ENCODE measurements at regions not wholly inside any gene's neighbourhood (a gene's known extent, or its start where the extent isn't known, plus 50 kb on each side); places are given as distances from the start of the nearest gene placed in this dataset.
"Not testable (repeated sequence)": the region's sequence is repeated elsewhere in the genome, so short reads cannot be mapped to it uniquely, and the experiment has no call there.

GRCh38 chr17:51455211-51455610, 194.9 kb downstream of the UTP18 start:
- H3K27me3 ChIP-seq (ENCODE audit: insufficient read depth, low read length) = no peaks in the 10 kb centered on the region
- H3K4me1 ChIP-seq (ENCODE audit: insufficient read depth, low read length) = no peaks in the 10 kb centered on the region
- H3K9me3 ChIP-seq (ENCODE audit: low read length) = no peaks in the 10 kb centered on the region
- H3K36me3 ChIP-seq (ENCODE audit: insufficient read depth, low read length) = no peaks in the 10 kb centered on the region
- H3K4me3 ChIP-seq (ENCODE audit: low read length) = no peak overlapping the region
- no peak overlapping the region for H2AFZ ChIP-seq (ENCODE audit: low read depth, low read length)

GRCh38 chr17:51455931-51456330, 195.6 kb downstream of the UTP18 start:
- no peaks in the 10 kb centered on the region for H3K27me3 ChIP-seq (ENCODE audit: insufficient read depth, low read length)
- H3K4me3 ChIP-seq (ENCODE audit: low read length) = no peak overlapping the region
- no peaks in the 10 kb centered on the region for H3K9me3 ChIP-seq (ENCODE audit: low read length)
- no peaks in the 10 kb centered on the region for H3K4me1 ChIP-seq (ENCODE audit: insufficient read depth, low read length)
- H2AFZ ChIP-seq (ENCODE audit: low read depth, low read length) = no peak overlapping the region
- H3K36me3 ChIP-seq (ENCODE audit: insufficient read depth, low read length) = no peaks in the 10 kb centered on the region

GRCh38 chr17:51456942-51457341, 196.6 kb downstream of the UTP18 start:
- Histone ChIP-seq H3K4me3 (ENCODE audit: low read length) (no peak overlapping the region), H3K4me1 (ENCODE audit: insufficient read depth, low read length) (no peaks in the 10 kb centered on the region), H3K36me3 (ENCODE audit: insufficient read depth, low read length) (no peaks in the 10 kb centered on the region), H2AFZ (ENCODE audit: low read depth, low read length) (no peak overlapping the region), H3K27me3 (ENCODE audit: insufficient read depth, low read length) (no peaks in the 10 kb centered on the region), H3K9me3 (ENCODE audit: low read length) (no peaks in the 10 kb centered on the region)

- no peak overlapping the region for H3K4me3 ChIP-seq (ENCODE audit: low read length)
- H2AFZ ChIP-seq (ENCODE audit: low read depth, low read length) = no peak overlapping the region
- no peaks in the 10 kb centered on the region for H3K9me3 ChIP-seq (ENCODE audit: low read length)
- H3K36me3 ChIP-seq (ENCODE audit: insufficient read depth, low read length) = no peaks in the 10 kb centered on the region
- no peaks in the 10 kb centered on the region for H3K4me1 ChIP-seq (ENCODE audit: insufficient read depth, low read length)
- no peaks in the 10 kb centered on the region for H3K27me3 ChIP-seq (ENCODE audit: insufficient read depth, low read length)
These were observed 201.2 kb downstream of the UTP18 start for GRCh38 chr17:51461578-51462004.

GRCh38 chr17:51463353-51463752, 203.0 kb downstream of the UTP18 start:
- no peaks in the 10 kb centered on the region for H3K9me3 ChIP-seq (ENCODE audit: low read length)
- no peaks in the 10 kb centered on the region for H3K27me3 ChIP-seq (ENCODE audit: insufficient read depth, low read length)
- H3K4me1 ChIP-seq (ENCODE audit: insufficient read depth, low read length) = no peaks in the 10 kb centered on the region
- H3K4me3 ChIP-seq (ENCODE audit: low read length) = no peak overlapping the region
- no peaks in the 10 kb centered on the region for H3K36me3 ChIP-seq (ENCODE audit: insufficient read depth, low read length)
- no peak overlapping the region for H2AFZ ChIP-seq (ENCODE audit: low read depth, low read length)

- H3K9me3 ChIP-seq (ENCODE audit: low read length) = no peaks in the 10 kb centered on the region
- no peak overlapping the region for H3K4me3 ChIP-seq (ENCODE audit: low read length)
- no peaks in the 10 kb centered on the region for H3K27me3 ChIP-seq (ENCODE audit: insufficient read depth, low read length)
- no peaks in the 10 kb centered on the region for H3K4me1 ChIP-seq (ENCODE audit: insufficient read depth, low read length)
- no peak overlapping the region for H2AFZ ChIP-seq (ENCODE audit: low read depth, low read length)
- no peaks in the 10 kb centered on the region for H3K36me3 ChIP-seq (ENCODE audit: insufficient read depth, low read length)
These were observed 207.0 kb downstream of the UTP18 start for GRCh38 chr17:51467336-51467735.

GRCh38 chr17:51472670-51473205, 212.4 kb downstream of the UTP18 start:
- Histone ChIP-seq H2AFZ (ENCODE audit: low read depth, low read length) (no peak overlapping the region), H3K4me3 (ENCODE audit: low read length) (no peak overlapping the region), H3K4me1 (ENCODE audit: insufficient read depth, low read length) (no peaks in the 10 kb centered on the region), H3K9me3 (ENCODE audit: low read length) (no peaks in the 10 kb centered on the region), H3K36me3 (ENCODE audit: insufficient read depth, low read length) (no peaks in the 10 kb centered on the region), H3K27me3 (ENCODE audit: insufficient read depth, low read length) (no peaks in the 10 kb centered on the region)

GRCh38 chr17:51474764-51475163, 214.4 kb downstream of the UTP18 start:
- no peaks in the 10 kb centered on the region for H3K9me3 ChIP-seq (ENCODE audit: low read length)

GRCh38 chr17:51475730-51476129, 215.4 kb downstream of the UTP18 start:
- Histone ChIP-seq H2AFZ (ENCODE audit: low read depth, low read length) (no peak overlapping the region), H3K4me1 (ENCODE audit: insufficient read depth, low read length) (no peaks in the 10 kb centered on the region), H3K36me3 (ENCODE audit: insufficient read depth, low read length) (no peaks in the 10 kb centered on the region), H3K9me3 (ENCODE audit: low read length) (no peaks in the 10 kb centered on the region), H3K4me3 (ENCODE audit: low read length) (no peak overlapping the region), H3K27me3 (ENCODE audit: insufficient read depth, low read length) (no peaks in the 10 kb centered on the region)

More at GRCh38 chr17:51474764-51475163, 214.4 kb downstream of the UTP18 start:
- Histone ChIP-seq H3K4me1 (ENCODE audit: insufficient read depth, low read length) (no peaks in the 10 kb centered on the region), H3K4me3 (ENCODE audit: low read length) (no peak overlapping the region), H2AFZ (ENCODE audit: low read depth, low read length) (no peak overlapping the region), H3K27me3 (ENCODE audit: insufficient read depth, low read length) (no peaks in the 10 kb centered on the region), H3K36me3 (ENCODE audit: insufficient read depth, low read length) (no peaks in the 10 kb centered on the region)

GRCh38 chr17:51479303-51479702, 219.0 kb downstream of the UTP18 start:
- H2AFZ ChIP-seq (ENCODE audit: low read depth, low read length) = no peak overlapping the region
- no peaks in the 10 kb centered on the region for H3K27me3 ChIP-seq (ENCODE audit: insufficient read depth, low read length)
- no peaks in the 10 kb centered on the region for H3K4me1 ChIP-seq (ENCODE audit: insufficient read depth, low read length)
- H3K36me3 ChIP-seq (ENCODE audit: insufficient read depth, low read length) = no peaks in the 10 kb centered on the region
- no peaks in the 10 kb centered on the region for H3K9me3 ChIP-seq (ENCODE audit: low read length)
- H3K4me3 ChIP-seq (ENCODE audit: low read length) = no peak overlapping the region

- Histone ChIP-seq H3K4me1 (ENCODE audit: insufficient read depth, low read length) (no peaks in the 10 kb centered on the region), H3K36me3 (ENCODE audit: insufficient read depth, low read length) (no peaks in the 10 kb centered on the region), H2AFZ (ENCODE audit: low read depth, low read length) (no peak overlapping the region), H3K9me3 (ENCODE audit: low read length) (no peaks in the 10 kb centered on the region), H3K27me3 (ENCODE audit: insufficient read depth, low read length) (no peaks in the 10 kb centered on the region), H3K4me3 (ENCODE audit: low read length) (no peak overlapping the region)
These were observed 221.0 kb downstream of the UTP18 start for GRCh38 chr17:51481370-51481769.

GRCh38 chr17:51482248-51482647, 221.9 kb downstream of the UTP18 start:
- H2AFZ ChIP-seq (ENCODE audit: low read depth, low read length) = not testable (repeated sequence)

GRCh38 chr17:51486091-51486490, 225.7 kb downstream of the UTP18 start:
- no peaks in the 10 kb centered on the region for H3K9me3 ChIP-seq (ENCODE audit: low read length)
- H3K4me3 ChIP-seq (ENCODE audit: low read length) = no peak overlapping the region
- H3K4me1 ChIP-seq (ENCODE audit: insufficient read depth, low read length) = no peaks in the 10 kb centered on the region
- no peaks in the 10 kb centered on the region for H3K27me3 ChIP-seq (ENCODE audit: insufficient read depth, low read length)
- H2AFZ ChIP-seq (ENCODE audit: low read depth, low read length) = no peak overlapping the region
- no peaks in the 10 kb centered on the region for H3K36me3 ChIP-seq (ENCODE audit: insufficient read depth, low read length)

More at GRCh38 chr17:51482248-51482647, 221.9 kb downstream of the UTP18 start:
- not testable (repeated sequence) for H3K4me3 ChIP-seq (ENCODE audit: low read length); H3K36me3 ChIP-seq (ENCODE audit: insufficient read depth, low read length); H3K4me1 ChIP-seq (ENCODE audit: insufficient read depth, low read length); H3K27me3 ChIP-seq (ENCODE audit: insufficient read depth, low read length); H3K9me3 ChIP-seq (ENCODE audit: low read length)

- Histone ChIP-seq H3K4me3 (ENCODE audit: low read length) (no peak overlapping the region), H3K27me3 (ENCODE audit: insufficient read depth, low read length) (no peaks in the 10 kb centered on the region), H3K36me3 (ENCODE audit: insufficient read depth, low read length) (no peaks in the 10 kb centered on the region), H2AFZ (ENCODE audit: low read depth, low read length) (no peak overlapping the region), H3K4me1 (ENCODE audit: insufficient read depth, low read length) (no peaks in the 10 kb centered on the region), H3K9me3 (ENCODE audit: low read length) (no peaks in the 10 kb centered on the region)
These were observed 226.7 kb downstream of the UTP18 start for GRCh38 chr17:51486885-51487520.
